WTC11 (cell line): ENCODE measurements at regions not wholly inside any gene's neighbourhood (a gene's known extent, or its start where the extent isn't known, plus 50 kb on each side); places are given as distances from the start of the nearest gene placed in this dataset.

Source experiments
- ATAC-seq: fragments of 200-7000 bp; cut with Tn5 transposase; 2 replicates; pipeline ENCODE4 v1.10.0; 2021; ENCODE audit warnings: mild to moderate bottlenecking, moderate library complexity
- CTCF ChIA-PET: fragments of 300-600 bp; sonication (Branson Sonifier 250); formaldehyde crosslinking; loops from one replicate; lab custom pipeline; 2021; ENCODE audit warnings: antibody characterized with exemption; lab: Charles Lee
- POLR2A ChIA-PET: fragments of 350-600 bp; sonication (Branson Sonifier 250); formaldehyde crosslinking; loops from one replicate; lab custom pipeline; 2021; ENCODE audit warnings: antibody characterized with exemption; lab: Charles Lee
- DNase-seq: peaks from one replicate; pipeline ENCODE4 v3.0.0; 2021; ENCODE audit warnings: low spot score
- H3K27ac Mint-ChIP-seq: 2 replicates; pipeline ENCODE4 v1.8.0; 2021; ENCODE audit warnings: mixed read lengths
- H3K27me3 Mint-ChIP-seq: 2 replicates; pipeline ENCODE4 v1.8.0; 2021; ENCODE audit warnings: low read depth, mild to moderate bottlenecking, moderate library complexity, mixed read lengths
- H3K36me3 Mint-ChIP-seq: 2 replicates; pipeline ENCODE4 v1.8.0; 2021; ENCODE audit warnings: mixed read lengths
- H3K4me1 Mint-ChIP-seq: 2 replicates; pipeline ENCODE4 v1.8.0; 2022; ENCODE audit warnings: mixed read lengths
- H3K4me3 Mint-ChIP-seq: 2 replicates; pipeline ENCODE4 v1.8.0; 2021; ENCODE audit warnings: mild to moderate bottlenecking, moderate library complexity, mixed read lengths
- H3K9me3 Mint-ChIP-seq: 2 replicates; pipeline ENCODE4 v1.8.0; 2021; ENCODE audit warnings: mixed read lengths
- CREB1 ChIP-seq: sonication (generic); formaldehyde crosslinking; IDR thresholded peaks from 2 replicates; pipeline ENCODE4 v1.8.0; 2023; ENCODE audit warnings: mild to moderate bottlenecking, missing genetic modification reagents
- E2F5 ChIP-seq: sonication (generic); formaldehyde crosslinking; IDR thresholded peaks from 2 replicates; pipeline ENCODE4 v1.8.1; 2022; ENCODE audit warnings: mild to moderate bottlenecking, moderate library complexity, missing genetic modification reagents
- ERG ChIP-seq: fragments of 250-450 bp; sonication (Bioruptor Pico); IDR thresholded peaks from 2 replicates; pipeline ENCODE4 v1.8.0; 2021; ENCODE audit warnings: mild to moderate bottlenecking
- GTF2I ChIP-seq: fragments of 250-450 bp; sonication (Bioruptor Pico); conservative IDR thresholded peaks from 2 replicates; pipeline ENCODE4 v1.4.0; 2021; ENCODE audit warnings: mild to moderate bottlenecking
- JAZF1 ChIP-seq: fragments of 250-450 bp; sonication (Bioruptor Pico); IDR thresholded peaks from 2 replicates; pipeline ENCODE4 v1.9.0; 2021; ENCODE audit warnings: moderate library complexity, mild to moderate bottlenecking, inconsistent platforms
- MYBL2 ChIP-seq: sonication (generic); formaldehyde crosslinking; IDR thresholded peaks from 2 replicates; pipeline ENCODE4 v1.8.1; 2023; ENCODE audit warnings: mild to moderate bottlenecking, moderate library complexity, missing genetic modification reagents
- NR1H2 ChIP-seq: sonication (generic); formaldehyde crosslinking; IDR thresholded peaks from 2 replicates; pipeline ENCODE4 v1.9.0; 2021; ENCODE audit warnings: mild to moderate bottlenecking, moderate library complexity, missing genetic modification reagents
- NR3C1 ChIP-seq: sonication (generic); formaldehyde crosslinking; conservative IDR thresholded peaks from 2 replicates; pipeline ENCODE4 v1.8.1; 2023; ENCODE audit warnings: low read depth, mild to moderate bottlenecking, missing genetic modification reagents
- OVOL2 ChIP-seq: fragments of 250-450 bp; sonication (Bioruptor Pico); IDR thresholded peaks from 2 replicates; pipeline ENCODE4 v1.9.0; 2021; ENCODE audit warnings: mild to moderate bottlenecking, borderline replicate concordance
- PRDM15 ChIP-seq: sonication (generic); formaldehyde crosslinking; IDR thresholded peaks from 2 replicates; pipeline ENCODE4 v1.8.0; 2022; ENCODE audit warnings: missing genetic modification reagents
- ZNF121 ChIP-seq: sonication (generic); formaldehyde crosslinking; IDR thresholded peaks from 2 replicates; pipeline ENCODE4 v1.8.0; 2023; ENCODE audit warnings: missing genetic modification reagents
- ZNF232 ChIP-seq: sonication (generic); formaldehyde crosslinking; IDR thresholded peaks from 2 replicates; pipeline ENCODE4 v1.8.0; 2022; ENCODE audit warnings: mild to moderate bottlenecking, missing genetic modification reagents
- ZNF425 ChIP-seq: fragments of 250-450 bp; sonication (Bioruptor Pico); conservative IDR thresholded peaks from 2 replicates; pipeline ENCODE4 v1.9.0; 2021; ENCODE audit warnings: mild to moderate bottlenecking
- TF ChIP-seq, protein P1 (sequence below): fragments of 250-450 bp; sonication (Bioruptor Pico); IDR thresholded peaks from 2 replicates; pipeline ENCODE4 v1.9.0; 2021; ENCODE audit warnings: mild to moderate bottlenecking

- POLR2A ChIA-PET = no interaction called here
- H3K9me3 Mint-ChIP-seq = peaks cover 10% of the 10 kb centered on the region; the same call in 1 of the 2 replicates
- H3K4me1 Mint-ChIP-seq = no peaks in the 10 kb centered on the region
- H3K36me3 Mint-ChIP-seq = no peaks in the 10 kb centered on the region
- H3K27me3 Mint-ChIP-seq = no peaks in the 10 kb centered on the region
- DNase-seq (no peak), ATAC-seq (no peak)
- H3K4me3 Mint-ChIP-seq = no peak overlapping the region
- H3K27ac Mint-ChIP-seq = no peak overlapping the region
- TF ChIP-seq NR3C1 (no peak), PRDM15 (CRISPR knock-in tag) (no peak), CREB1 (CRISPR knock-in tag) (no peak), JAZF1 (no peak), OVOL2 (CRISPR knock-in tag) (no peak), MYBL2 (CRISPR knock-in tag) (no peak), E2F5 (no peak)
- TF ChIP-seq, all 79 proteins: peak for 0
- CTCF ChIA-PET = no interaction called here
Observed at GRCh38 chr12:87520968-87521367, 508.2 kb downstream of the C12orf50 start.

DNA sequence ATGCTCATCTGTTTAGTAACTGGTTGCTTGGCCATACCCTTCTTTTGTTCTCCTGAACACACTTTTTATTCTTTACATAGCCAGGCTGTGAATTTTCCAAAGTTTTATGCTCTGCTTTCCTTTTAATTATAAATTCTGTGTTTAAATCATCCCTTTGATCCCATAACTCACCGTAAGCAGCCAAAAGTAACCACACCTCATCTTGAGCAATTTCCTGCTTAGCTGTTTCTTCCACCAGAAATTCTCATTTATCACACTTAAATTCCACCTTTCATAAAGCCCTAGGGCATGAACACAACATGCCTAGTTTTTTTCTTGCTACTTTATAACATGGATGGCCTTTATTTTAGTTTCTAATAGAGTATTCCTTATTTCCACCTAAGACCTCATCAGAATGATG lies 510.7 kb downstream of the C12orf50 start:
- H3K27me3 Mint-ChIP-seq = no peaks in the 10 kb centered on the region
- TF ChIP-seq ZNF121 (CRISPR knock-in tag) (no peak), GTF2I (no peak), ZNF425 (CRISPR knock-in tag) (no peak), ZNF232 (CRISPR knock-in tag) (no peak), ERG (no peak)
- TF ChIP-seq, protein P1, sequence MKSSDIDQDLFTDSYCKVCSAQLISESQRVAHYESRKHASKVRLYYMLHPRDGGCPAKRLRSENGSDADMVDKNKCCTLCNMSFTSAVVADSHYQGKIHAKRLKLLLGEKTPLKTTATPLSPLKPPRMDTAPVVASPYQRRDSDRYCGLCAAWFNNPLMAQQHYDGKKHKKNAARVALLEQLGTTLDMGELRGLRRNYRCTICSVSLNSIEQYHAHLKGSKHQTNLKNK (CRISPR knock-in tag) = no peak
- TF ChIP-seq, all 79 proteins: peak for 0
- ChIA-PET POLR2A (no interaction called here), CTCF (no interaction called here)
- no peak for DNase-seq
- ATAC-seq = no peak
- H3K4me1 Mint-ChIP-seq = no peaks in the 10 kb centered on the region
- no peak overlapping the region for H3K27ac Mint-ChIP-seq
- no peaks in the 10 kb centered on the region for H3K36me3 Mint-ChIP-seq
- no peak overlapping the region for H3K4me3 Mint-ChIP-seq
- peaks cover 10% of the 10 kb centered on the region; the same call in 1 of the 2 replicates for H3K9me3 Mint-ChIP-seq

DNA sequence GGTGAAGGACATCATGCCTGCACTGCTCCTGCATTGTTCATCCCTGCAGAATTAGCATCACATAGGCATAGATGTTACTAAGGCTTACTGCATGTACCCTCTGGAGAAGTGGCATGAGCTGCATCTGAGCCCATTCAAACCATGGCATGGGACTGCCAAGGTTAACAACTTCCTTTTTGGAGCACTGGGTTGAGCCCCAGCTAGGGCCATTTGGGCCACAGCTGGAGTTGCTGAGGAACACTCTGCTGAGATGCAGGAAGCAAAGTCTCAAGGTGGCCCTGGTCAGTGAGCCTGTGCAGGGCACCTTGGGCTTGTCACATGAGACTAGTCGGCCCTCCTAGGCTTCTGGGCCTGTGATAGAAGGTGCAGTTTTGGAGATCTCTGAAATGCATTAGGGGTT lies 511.2 kb downstream of the C12orf50 start:
- ChIA-PET CTCF (no interaction called here), POLR2A (no interaction called here)

More for the DNA sequence above, 511.2 kb downstream of the C12orf50 start:
- Mint-ChIP-seq H3K27me3 (no peaks in the 10 kb centered on the region), H3K36me3 (no peaks in the 10 kb centered on the region), H3K27ac (no peak overlapping the region), H3K4me3 (no peak overlapping the region), H3K9me3 (peaks cover 10% of the 10 kb centered on the region; the same call in 1 of the 2 replicates), H3K4me1 (no peaks in the 10 kb centered on the region)
- DNase-seq (no peak), ATAC-seq (no peak)
- TF ChIP-seq NR1H2 = no peak
